Tibial nerve (tissue), 4 donors: ENCODE measurements at regions not wholly inside any gene's neighbourhood (a gene's known extent, or its start where the extent isn't known, plus 50 kb on each side); places are given as distances from the start of the nearest gene placed in this dataset.

Experiments used
- EP300 ChIP-seq, 2 donors: sonication (generic); formaldehyde crosslinking; IDR thresholded peaks; one replicate each; pipeline ENCODE4 v1.6.1; 2017; ENCODE audit warnings: antibody characterized with exemption in 2 of 2, mild to moderate bottlenecking in 1 of 2
- POLR2A ChIP-seq, 2 donors: fragments of 450-650 bp; IDR thresholded peaks; one replicate each; pipeline ENCODE4 v1.6.1; 2017; ENCODE audit warnings: antibody characterized with exemption in 2 of 2, mild to moderate bottlenecking in 2 of 2, moderate library complexity in 2 of 2
- TF ChIP-seq, protein P1 (sequence below), 5 experiments: fragments of 200-600 bp in 3 of 5; fragments of 450-650 bp in 2 of 5; sonication (generic) in 3 of 5; IDR thresholded peaks; one replicate each; pipeline ENCODE4 v1.5.1; 2016 to 2019; ENCODE audit warnings: antibody characterized with exemption in 5 of 5, mild to moderate bottlenecking in 3 of 5, moderate library complexity in 2 of 5

DNA sequence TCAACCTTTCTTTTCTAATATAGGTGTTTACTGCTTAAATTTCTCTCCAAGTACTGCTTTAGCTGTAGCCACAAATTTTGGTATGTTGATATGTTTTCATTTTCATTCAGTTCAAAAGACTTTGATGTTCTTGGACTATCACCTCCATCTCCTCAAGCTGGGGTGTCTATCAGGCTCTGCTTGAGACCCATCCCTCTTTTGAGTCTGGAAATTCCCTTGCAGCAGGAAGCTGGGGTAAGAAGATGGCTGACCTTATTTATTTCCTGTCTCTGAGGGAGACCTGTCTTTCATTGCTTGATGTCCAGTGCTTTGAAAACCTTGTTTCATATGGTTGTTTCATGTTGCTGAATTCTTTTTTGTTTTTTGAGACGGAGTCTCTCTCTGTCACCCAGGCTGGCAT lies 60.5 kb upstream of the ADPGK start:
- TF ChIP-seq, protein P1, sequence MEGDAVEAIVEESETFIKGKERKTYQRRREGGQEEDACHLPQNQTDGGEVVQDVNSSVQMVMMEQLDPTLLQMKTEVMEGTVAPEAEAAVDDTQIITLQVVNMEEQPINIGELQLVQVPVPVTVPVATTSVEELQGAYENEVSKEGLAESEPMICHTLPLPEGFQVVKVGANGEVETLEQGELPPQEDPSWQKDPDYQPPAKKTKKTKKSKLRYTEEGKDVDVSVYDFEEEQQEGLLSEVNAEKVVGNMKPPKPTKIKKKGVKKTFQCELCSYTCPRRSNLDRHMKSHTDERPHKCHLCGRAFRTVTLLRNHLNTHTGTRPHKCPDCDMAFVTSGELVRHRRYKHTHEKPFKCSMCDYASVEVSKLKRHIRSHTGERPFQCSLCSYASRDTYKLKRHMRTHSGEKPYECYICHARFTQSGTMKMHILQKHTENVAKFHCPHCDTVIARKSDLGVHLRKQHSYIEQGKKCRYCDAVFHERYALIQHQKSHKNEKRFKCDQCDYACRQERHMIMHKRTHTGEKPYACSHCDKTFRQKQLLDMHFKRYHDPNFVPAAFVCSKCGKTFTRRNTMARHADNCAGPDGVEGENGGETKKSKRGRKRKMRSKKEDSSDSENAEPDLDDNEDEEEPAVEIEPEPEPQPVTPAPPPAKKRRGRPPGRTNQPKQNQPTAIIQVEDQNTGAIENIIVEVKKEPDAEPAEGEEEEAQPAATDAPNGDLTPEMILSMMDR (IDR thresholded peaks at IDR 0.05) = no peak
- TF ChIP-seq POLR2A (IDR thresholded peaks at IDR 0.05) (no peak), EP300 (IDR thresholded peaks at IDR 0.05) (no peak)
